HG03342 (cell line): ENCODE measurements at regions not wholly inside any gene's neighbourhood (a gene's known extent, or its start where the extent isn't known, plus 50 kb on each side); places are given as distances from the start of the nearest gene placed in this dataset.
"Not testable (repeated sequence)": the region's sequence is repeated elsewhere in the genome, so short reads cannot be mapped to it uniquely, and the experiment has no call there.

Source experiments
- ATAC-seq: cut with Tn5 transposase; IDR thresholded peaks from one replicate; pipeline ENCODE4 v1.9.1; 2021; ENCODE audit warnings: mild to moderate bottlenecking, moderate library complexity; ENCODE audit not compliant: unreplicated experiment

GRCh38 chr16:22624800-22625533 lies 114.3 kb downstream of the NPIPB5 start:
- ATAC-seq: no peak

DNA sequence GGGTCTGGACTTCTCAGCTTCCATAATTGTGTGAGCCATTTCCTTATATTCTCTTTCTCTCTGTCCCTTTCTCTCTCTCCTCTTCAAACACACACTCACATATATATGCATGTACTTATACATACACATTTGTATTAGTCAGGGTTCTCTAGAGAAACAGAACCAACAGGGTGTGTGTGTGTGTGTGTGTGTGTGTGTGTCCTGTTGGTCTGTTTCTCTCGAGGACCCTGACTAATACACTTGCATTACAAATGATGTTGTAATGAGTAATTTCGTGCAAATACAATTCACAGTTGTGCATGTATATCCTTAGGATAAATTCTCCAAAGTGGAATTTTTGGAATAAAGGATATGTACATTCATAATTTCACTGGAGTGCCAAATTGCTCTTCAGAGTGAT lies 115.3 kb downstream of the NPIPB5 start:
- no peak for ATAC-seq

DNA sequence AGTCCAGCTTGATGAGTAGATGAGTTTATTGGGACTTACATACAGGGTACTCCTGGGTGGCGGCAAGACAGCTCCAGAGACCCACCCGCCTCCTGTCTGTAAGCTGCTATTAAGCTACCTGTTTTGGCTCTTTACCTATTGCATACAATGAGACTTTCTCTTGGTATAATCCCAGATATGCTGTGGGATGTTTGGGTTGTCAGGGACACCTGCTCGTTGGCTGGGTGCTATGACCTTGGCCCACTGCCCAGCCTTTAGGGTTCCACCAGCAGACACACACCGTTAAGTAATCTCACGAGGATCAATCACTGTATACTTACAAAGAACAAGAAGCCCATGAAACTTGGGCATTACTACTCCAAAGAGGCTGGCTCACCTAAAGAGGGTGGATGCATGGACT lies 116.4 kb downstream of the NPIPB5 start:
- no peak for ATAC-seq

- no peak for ATAC-seq
Measured at GRCh38 chr16:22628994-22629393, 118.3 kb downstream of the NPIPB5 start.

GRCh38 chr16:22630242-22630641 lies 119.6 kb downstream of the NPIPB5 start:
- ATAC-seq: no peak

DNA sequence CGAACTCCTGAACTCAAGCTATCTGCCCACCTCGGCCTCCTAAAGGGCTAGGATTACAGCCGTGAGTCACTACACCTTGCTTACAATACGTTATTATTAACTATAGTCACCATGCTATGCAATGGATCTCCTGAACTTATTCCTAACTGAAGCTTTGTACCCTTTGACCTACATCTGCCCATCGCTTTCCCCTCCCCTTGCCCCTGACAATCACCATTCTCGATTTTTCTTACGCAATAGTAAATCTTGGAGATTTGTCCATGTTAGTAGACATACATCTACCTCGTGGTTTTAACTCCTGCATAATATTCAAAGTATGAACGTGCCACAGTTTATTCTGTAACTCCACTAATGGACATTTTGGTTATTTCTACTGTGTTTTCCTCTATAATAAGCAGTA lies 120.6 kb downstream of the NPIPB5 start:
- ATAC-seq: no peak

- ATAC-seq: no peak
Measured at GRCh38 chr16:22632606-22633005, 121.9 kb downstream of the NPIPB5 start.

GRCh38 chr16:22633280-22633679 lies 122.6 kb downstream of the NPIPB5 start:
- no peak for ATAC-seq

- no peak for ATAC-seq
Measured at GRCh38 chr16:22633799-22634198, 123.1 kb downstream of the NPIPB5 start.

GRCh38 chr16:22634954-22635353 lies 124.3 kb downstream of the NPIPB5 start:
- no peak for ATAC-seq

DNA sequence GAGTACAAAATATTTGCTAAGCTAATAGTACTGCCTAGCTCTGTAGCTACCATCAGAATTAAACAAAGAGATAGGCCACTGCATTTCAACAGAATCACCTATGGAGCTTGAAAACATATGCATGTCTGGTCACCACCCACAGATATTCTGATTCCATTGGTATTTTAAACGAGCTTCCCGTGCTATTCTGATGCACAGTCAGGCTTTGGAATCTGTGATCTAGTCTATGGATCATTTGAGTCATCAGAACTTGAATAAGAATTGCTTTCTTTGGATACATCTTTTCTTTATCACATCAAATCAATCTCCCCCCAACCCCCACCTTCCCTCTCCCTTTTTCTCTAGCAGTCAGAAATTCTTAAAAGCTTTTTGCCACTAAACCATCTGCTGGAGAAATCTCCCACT lies 124.7 kb downstream of the NPIPB5 start:
- ATAC-seq: no peak

DNA sequence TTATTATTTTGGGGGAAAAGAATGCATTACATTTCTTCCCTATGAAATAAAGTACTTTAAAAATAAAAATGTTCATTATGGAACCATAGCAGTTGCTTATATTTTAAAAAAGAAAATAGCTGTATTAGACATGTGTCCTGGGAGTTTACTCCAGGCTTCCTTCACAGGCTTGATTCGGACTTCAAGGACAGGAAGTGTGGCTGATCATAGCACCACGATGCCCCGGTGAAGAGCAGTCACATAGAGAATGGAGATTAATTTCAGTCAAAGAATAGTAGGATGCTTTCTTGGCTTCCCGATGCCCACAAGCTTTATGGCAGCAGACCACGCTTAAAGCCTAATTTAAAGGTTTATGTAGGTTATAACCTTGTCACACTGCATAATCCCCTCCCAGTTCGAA lies 125.1 kb downstream of the NPIPB5 start:
- no peak for ATAC-seq

- ATAC-seq: no peak
Measured at GRCh38 chr16:22638393-22639206, 127.9 kb downstream of the NPIPB5 start.

DNA sequence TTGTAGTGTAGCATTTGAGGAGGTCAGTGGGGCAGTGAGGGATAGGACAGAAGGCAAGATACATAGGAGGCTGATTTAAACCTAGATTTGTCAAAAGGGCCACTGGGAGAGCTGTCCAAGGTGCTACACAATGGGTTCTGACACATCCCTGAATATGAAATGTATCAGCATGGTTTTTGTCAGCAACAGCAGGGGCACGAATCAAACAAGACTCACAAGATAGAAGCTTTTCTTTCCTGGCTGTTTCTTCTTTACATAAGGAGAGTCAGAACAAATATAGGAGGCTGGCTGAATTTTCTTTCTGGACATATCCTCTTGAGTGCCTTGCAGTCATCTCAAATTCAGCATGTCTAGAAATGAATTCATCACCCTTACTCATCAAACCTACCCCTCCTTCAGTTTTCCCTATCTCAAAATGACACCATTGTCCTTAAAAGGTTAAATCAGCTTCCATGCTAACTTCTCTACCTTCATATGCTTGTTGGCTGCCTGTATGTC lies 130.5 kb downstream of the NPIPB5 start:
- no peak for ATAC-seq

GRCh38 chr16:22642416-22643088 lies 131.9 kb downstream of the NPIPB5 start:
- ATAC-seq: no peak

GRCh38 chr16:22643203-22643602 lies 132.5 kb downstream of the NPIPB5 start:
- ATAC-seq: not testable (repeated sequence)

DNA sequence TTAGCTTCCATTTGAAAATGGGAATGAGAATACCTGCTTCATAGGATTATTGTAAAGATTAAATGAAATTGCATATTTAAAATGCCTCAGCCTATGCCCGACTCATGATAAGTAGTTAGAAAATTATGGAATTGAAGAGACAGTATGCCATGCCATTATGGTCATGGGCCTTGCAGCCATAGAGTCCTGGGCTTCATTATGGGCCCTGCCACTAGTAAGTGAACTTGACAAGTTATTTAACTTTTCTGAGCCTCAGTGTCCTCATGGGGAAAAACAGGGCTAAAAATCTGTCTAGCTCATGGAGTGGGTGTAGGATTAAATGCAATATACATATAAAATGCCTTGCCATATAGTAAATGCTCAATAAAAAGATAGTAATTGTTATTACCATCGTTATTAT lies 133.2 kb downstream of the NPIPB5 start:
- no peak for ATAC-seq

- no peak for ATAC-seq
Measured at GRCh38 chr16:22645868-22646267, 135.2 kb downstream of the NPIPB5 start.

DNA sequence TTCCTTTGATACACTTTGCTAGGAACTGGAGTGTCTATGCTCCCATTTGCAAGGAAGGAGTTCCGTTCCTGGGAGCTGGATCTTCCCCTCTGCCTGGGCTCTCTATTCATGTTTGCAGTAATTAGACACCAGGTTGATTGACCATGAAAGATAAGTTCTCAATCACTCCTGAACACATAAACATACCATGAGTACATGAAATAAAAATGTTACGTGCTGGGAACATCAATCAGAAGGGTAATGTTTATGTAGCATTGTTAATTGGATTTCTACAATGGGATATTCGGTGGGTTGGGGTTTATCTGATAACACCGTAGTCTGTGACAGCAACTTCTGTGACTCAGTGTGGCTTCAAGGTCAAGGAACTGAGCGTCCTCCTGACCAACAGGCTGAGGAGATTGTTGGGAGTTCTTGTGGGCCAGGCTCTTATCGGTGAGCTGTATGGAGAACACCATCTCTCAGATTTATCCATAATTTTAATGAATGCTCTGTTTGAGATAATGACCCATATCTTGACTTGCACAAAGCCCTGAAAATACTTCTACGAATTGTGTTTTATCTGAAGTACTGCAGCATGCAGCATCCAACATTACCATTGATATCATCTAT lies 136.4 kb downstream of the NPIPB5 start:
- no peak for ATAC-seq

GRCh38 chr16:22648141-22648540 lies 137.4 kb downstream of the NPIPB5 start:
- ATAC-seq: no peak

- no peak for ATAC-seq
Measured at GRCh38 chr16:22648941-22649340, 138.2 kb downstream of the NPIPB5 start.
